Medulla oblongata (tissue), 1 donor: ENCODE measurements at regions not wholly inside any gene's neighbourhood (a gene's known extent, or its start where the extent isn't known, plus 50 kb on each side); places are given as distances from the start of the nearest gene placed in this dataset.
"Not testable (repeated sequence)": the region's sequence is repeated elsewhere in the genome, so short reads cannot be mapped to it uniquely, and the experiment has no call there.

Experiments
- DNase-seq: peaks from one replicate; pipeline ENCODE4 v3.0.0-alpha.2; 2015; ENCODE audit errors: extremely low spot score

DNA sequence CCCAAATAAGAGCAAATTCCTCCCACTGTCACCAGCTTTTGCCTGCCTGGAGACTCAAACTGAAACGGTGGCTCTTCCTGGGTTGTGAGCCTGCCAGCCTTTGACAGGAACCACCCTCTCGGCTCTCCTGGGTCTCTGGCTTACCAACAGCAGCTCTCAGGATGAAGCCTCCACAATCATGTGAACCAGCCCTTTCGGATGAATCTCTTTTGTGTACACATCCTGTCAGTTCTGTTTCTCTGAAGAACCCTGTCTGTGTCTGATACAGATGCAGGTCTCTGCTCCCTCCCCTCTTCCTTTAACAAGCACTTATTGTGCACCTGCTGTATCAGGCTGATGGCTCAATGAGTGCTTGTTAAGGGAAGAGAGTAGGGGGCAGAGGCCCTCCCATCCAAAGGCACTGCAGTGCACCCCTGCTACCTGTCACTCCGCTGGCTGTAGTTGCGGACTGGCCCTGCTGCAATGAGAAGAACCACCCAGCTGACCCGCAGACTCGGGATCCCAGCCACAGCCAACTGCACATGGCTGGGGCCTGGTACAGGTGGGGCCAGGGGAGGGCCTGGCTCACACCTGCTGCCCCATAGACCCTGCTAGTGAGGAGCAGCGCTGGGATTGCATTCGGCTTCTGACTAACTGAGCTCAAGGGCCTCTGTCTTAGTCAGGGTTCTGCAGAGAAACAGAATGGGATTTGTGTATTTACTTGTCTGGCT is 120.1 kb upstream of the PMEPA1 start:
- no peak for DNase-seq

DNA sequence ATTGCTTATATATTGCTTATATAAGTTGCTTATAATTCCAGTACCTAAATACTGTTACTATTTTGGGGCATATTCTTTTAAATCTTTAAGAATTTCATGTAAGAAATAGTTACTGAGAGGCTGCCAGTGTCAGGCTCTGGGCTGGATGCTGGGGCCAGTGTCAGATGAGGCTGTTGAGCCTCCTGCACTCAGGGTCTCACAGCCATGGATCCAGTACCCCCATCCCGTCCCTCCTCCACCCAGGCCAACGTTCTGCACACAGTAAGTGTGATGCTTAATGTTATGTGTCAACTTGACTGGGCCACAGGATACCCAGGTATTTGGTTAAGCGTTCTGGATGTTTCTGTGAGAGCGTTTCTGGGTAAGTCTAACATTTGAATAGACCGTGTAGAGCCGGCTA is 119.5 kb upstream of the PMEPA1 start:
- DNase-seq = no peak

DNA sequence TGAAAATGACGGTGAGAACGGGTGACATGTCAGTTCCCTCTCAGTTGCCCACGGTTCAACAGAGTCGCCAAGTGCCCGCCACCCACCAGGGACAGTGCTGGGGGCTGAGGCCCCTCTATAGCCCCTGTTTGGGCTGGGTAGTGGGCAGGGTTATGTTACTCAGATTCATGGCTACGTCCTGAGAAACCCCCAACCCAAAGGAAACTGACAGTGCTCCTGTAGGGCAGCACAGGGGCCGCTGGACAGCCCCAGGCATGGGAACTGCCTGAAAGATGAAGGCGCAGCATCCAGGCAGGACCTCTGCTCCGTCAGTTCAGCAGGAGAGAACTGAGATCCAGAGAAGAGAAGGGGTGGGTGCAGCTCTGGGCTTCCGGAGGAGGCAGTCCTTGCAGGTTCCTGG is 118.9 kb upstream of the PMEPA1 start:
- no peak for DNase-seq

DNA sequence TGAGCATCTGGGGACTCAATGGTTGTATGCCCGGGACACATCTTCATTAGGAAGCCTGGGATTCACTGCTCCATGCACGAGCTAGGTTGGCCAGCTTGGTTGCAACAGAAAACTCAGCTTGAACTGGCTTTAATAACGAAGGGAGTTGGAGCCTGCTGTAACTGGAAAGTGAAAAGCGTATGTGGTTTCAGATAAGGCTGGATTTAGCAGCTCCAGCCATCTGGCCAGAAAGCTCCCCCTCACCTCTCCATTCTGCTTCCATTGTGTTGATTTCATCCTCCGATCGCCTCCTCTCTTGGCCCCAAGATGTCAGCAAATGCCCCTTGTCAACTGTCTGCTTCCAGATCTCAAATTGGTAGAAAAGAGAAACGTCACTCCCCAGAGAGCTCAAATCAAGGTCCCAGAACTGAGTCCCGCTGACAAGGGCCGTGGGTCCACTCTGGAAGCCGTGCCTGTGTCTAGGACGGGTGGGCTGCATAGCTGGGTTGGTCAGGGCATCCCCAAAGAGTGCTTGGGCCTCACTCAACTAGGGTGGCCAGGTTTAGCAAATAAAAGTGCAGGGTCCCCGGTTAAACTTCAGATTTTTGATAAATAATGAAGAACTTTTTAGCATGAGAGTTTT is 117.0 kb upstream of the PMEPA1 start:
- no peak for DNase-seq

DNA sequence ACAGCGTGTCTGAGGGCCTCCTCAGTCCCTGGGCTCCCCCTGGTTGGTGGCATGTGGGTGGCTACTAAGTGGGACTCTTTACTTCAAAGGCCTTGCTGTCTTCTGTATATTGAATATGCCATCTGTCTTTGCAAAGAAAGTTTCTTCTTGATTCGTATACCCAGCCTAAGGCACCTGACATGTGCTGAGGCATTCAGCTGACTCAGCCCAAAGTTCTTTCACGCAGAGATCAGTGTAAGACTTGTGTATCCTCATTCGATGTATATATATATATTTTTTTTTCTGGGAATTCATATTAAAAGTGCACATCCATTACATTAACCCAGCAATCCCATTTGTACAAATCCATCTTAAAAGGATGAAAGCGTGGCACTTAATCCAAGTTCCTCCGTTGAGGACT is 115.1 kb upstream of the PMEPA1 start:
- DNase-seq = no peak

DNA sequence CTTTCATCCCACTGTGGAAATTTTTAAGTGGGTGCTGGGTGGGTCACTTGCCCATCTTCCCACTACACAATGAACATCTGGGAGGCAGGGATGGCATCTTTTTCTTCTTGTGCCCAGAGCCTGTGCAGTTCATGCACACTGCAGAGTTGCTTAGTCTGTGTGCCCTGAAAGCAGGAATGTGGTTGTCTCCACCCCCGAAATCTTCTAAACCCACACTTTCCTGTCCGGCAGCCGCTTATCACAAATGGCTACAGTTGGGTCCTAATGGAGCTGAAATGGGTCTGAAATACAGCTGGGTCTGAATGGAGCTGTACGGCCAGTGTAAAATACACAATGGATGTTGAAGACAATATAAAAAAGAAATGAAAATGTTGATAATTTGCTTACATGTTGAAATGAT is 112.1 kb upstream of the PMEPA1 start:
- DNase-seq = no peak

DNA sequence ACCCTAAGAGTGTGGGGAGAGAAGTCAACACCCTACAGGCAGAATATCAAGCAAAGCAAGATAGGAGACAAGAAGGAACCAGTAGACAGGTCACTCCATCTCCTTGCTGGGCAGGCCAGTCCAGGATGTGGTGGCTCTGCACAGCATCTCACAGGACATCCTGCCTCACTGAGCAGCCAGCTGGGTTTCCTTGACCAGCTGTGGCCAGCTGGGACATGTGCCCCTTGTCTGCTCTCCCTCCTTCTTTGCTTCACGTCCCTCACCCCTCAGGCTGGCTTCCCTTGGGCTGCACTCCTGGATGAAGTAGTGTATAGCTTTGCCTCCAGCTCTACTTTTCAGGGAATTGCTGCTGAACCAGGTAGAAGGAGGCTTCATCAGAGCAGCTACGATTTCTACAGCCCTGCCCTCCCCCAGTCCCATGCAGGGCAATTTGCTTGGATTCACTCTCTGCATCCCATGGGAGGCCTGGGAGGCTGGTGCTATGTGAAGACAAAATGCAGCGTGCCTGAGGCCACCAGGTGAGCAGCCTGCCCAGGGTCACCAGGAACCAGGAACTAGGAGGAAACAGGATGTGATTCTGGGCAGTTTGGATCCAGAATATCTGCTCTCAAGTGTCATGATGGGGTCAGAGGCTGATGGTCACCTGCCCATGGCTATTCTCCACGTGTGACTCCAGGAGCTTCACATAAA is 110.0 kb upstream of the PMEPA1 start:
- no peak for DNase-seq

DNA sequence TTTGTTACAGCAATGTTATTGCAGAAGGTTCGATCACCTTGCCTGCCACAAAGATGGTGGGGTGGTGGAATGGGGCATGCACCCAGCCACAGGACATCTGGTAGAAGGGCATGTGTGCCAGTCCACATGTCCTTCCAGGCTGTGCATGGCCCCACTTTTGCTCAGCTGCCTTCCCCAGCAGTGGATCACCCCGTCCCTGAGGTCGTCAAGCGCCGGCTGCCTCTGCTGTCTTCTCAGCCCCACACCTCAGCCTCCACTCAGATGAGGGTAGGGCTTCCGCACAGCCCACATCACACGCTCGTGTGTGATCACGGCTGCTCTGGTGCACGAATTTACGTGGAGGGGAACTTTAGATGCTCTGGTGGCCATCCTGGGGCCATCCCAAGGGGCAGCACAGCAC is 109.5 kb upstream of the PMEPA1 start:
- DNase-seq = no peak

DNA sequence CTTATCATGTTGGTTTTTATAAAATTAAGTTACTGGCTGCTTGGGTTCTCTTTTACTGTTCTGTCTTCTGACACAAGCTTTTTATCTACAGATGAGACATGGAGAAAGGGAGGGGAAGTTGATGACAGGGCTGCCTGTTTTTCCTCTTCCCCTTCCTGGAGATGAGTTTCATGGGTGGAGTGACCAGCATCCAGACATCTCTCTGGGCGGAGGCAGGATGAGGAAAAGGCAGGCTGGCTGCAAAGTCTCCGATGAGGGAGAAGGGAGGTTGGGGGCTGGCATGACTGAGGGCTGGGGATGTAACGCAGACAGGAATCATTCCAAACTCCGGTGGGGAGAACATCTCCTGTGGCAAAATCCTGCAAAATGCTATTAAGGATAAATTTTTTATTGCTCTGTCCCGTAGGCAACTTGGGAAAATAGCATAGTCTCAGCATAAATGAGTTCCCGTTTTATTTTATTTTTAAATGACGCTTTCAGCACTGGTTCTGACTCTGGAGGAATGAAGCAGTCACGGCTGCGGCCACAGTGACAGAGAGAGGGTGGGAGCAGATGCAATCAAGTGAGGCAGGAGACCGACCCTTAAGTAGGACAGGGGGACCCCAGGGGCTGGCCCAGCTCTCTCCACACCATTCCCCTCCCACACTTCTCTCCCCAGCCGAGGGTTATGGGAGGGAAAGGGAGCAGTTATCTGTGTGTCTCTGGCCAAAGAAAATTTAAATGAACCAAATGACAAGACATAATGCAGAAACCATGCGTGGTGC is 108.8 kb upstream of the PMEPA1 start:
- no peak for DNase-seq

DNA sequence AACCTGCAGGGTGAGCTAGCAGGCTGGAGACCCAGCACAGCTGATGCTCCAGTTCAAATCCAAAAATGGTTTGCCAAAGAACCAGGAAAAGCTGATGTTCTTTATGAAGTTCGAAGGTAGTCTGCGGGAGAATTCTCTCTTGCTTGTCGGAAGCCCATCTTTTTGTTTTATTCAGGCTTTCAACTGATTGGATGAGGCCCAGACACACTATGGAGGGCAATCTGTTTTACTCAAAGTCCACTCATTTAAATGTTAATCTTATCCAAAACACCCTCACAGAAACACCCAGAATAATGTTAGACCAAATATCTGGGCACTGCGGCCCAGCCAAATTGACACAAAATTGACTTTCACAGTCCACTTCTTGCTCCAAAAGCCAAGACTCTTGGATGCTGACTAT is 105.6 kb upstream of the PMEPA1 start:
- DNase-seq = no peak

DNA sequence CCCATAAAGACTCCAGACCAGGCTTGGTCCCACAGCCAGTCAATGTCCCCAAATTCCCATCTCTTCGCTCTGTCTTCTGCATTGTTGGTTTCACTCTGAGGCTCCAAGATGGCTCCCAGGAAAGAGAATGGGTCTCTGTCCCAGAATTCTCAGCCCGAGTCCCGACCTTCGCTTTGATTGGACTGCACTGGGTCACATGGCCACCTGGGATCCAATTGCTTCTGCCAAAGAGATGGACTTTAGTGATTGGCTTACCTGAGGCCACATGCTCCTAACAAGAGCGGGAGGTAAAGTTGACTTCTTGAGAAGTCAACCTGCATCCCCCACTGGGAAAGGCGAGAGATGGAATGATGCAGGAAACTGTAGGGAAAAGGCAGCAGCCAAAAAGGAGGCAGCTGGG is 104.7 kb upstream of the PMEPA1 start:
- DNase-seq = no peak

DNA sequence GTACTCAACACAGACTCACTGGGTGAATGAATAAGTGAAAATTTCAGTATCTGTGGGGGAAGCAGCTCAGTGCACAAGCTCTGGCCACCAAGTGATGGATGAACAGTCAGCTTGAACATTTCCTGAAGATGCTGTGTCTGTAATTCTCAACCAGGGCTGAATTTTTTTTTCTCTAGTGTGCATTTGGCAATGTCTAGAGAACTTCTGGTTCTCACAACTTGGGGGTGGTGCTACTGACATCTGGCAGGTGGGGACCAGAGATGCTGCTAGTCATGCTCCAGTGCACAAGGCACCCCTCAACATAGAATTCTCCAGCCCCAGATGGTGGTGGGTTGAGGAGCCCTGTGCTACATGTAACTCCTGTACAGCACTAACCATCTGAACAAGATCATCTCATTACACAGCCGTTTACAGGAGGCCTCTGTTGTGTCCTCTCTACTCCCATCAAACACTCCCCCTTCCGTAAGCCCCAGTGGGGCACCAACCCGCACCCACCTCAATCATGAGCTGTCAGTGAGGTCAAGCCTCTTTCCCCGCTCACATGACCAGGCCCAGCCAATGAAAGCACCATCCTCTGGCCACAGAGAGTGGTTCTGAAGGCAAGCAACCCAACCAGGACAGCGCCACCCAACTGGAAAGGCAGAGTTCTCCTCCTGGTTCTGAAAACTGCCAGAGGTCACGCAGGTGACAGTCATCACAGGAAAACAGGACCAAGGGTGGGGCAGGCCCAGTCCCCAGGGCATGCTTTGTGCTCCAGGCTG is 103.9 kb upstream of the PMEPA1 start:
- DNase-seq = no peak

DNA sequence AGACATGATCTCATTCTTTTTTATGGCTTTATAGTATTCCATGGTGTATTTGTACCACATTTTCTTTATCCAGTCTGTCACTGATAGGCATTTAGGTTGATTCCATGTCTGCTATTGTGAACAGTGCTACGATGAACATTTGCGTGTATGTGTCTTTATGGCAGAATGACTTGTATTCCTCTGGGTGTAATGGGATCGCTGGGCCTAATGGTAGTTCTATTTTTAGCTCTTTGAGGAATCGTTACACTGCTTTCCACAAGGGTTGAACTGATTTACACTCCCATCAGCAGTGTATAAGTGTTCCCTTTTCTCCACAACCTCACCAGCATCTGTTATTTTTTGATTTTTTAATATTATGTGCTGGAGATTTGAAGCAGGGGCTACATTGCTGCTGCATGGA is 102.8 kb upstream of the PMEPA1 start:
- not testable (repeated sequence) for DNase-seq

DNA sequence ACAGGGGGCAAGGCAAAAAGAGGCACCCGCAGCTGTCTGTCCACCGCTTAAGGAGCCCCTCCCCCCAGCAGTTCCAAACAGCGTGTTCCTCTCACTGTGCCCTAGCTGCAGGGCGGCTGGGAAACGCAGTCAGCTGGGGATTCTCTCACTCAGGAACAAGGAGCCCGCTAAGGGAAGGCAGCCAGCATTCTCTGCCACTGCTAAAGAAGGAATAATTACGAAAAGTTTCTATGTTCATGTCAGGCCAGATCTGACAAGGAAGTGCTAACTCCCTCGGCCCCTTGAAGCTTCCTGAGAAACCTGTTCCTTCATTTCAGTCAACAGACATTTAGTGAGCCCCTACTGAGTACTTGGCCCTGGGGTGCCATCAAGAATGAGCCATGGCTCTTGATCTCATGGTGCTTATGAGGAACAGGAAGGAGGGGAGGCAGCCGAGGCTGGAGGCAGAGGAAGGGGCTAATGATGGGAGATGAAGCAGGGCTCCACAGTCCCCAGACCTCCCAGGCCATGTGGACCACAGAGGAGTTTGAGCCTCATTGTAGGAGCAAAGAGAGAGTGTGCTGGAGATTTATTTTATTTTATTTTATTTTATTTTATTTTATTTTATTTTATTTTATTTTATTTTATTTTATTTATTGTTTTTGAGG is 101.7 kb upstream of the PMEPA1 start:
- peak; percentile 14 for DNase-seq

DNA sequence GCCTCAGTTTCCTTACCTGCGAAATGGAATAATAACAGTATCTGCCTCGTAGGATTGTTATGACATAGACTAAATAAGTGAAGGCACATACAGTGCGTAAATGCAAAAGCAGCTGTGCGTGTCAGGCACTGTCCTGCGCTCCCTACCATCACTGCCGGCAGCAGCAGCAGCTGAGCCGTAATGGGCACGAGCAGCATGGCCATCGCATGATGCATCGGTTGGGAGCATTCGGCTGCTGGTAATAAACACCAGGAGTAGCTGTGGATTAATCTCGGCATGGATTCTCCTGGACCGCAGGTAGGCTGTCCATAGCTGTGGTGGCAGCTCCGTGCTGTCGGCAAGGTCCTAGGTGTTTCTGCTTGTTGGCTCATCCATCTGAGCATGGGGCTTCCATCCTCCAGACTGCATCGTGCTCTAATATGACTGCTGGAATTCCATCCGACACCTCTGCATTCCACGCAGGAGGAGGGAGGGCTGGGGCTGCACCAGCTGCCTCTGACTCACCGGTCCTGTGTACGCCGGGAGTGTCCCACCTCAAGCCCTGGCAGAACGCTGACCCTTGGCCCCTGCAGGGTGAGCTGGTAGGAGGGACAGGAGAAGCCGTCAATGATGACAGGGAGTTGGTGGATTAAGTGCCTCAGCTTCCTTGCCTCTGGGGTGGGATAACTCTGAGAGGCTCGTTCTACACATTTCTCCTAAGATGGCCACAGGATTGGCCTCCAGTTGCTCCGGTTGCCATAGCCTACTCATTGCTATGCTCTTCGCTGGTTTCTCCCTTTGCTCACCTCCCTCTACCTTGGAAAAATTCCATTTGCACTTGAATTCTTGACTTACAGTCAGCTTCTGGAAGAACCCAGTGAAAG is 100.9 kb upstream of the PMEPA1 start:
- DNase-seq = no peak

DNA sequence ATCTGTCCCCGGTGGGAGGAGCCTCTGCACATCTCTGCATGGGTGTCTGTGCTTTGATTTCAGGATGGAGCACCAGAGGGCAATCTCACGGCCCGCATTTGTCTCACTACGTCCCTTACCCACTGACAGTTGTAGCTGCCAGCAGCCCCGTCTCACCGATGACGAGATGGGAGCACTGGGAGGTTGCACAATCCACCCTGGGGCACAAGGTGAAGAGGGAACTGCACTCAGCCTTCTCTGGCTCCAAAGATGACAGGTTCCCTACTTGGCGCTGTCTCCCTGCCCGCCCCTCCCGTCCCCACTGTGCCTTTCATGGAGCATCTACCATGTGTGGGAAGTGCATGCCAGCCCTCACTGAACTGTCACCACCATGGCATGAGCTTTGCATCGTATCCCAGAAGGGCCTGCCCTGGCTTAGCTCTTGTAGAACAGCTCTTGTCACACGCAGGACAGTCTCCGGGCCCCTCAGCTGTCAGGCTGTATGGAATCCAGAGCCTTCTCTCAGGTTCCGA is 99.9 kb upstream of the PMEPA1 start:
- no peak for DNase-seq

DNA sequence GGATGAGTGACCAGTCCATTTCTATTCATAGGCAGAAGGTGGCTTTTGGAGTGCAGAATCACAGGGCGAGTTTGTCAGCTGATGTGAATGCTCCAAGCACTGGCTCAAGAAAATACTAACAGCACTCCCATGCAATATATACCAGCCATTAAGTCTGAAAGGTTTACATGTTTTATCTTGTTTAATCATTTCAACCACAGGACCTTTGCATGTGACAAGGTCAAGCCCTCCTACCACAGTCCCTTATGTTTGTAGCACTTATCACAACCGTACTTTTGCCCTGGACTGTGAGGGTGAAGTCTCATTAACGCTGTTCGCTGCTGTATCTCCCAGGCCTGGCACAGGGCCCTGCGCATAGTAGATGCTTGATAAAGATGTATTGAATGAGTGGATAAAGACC is 99.3 kb upstream of the PMEPA1 start:
- no peak for DNase-seq

DNA sequence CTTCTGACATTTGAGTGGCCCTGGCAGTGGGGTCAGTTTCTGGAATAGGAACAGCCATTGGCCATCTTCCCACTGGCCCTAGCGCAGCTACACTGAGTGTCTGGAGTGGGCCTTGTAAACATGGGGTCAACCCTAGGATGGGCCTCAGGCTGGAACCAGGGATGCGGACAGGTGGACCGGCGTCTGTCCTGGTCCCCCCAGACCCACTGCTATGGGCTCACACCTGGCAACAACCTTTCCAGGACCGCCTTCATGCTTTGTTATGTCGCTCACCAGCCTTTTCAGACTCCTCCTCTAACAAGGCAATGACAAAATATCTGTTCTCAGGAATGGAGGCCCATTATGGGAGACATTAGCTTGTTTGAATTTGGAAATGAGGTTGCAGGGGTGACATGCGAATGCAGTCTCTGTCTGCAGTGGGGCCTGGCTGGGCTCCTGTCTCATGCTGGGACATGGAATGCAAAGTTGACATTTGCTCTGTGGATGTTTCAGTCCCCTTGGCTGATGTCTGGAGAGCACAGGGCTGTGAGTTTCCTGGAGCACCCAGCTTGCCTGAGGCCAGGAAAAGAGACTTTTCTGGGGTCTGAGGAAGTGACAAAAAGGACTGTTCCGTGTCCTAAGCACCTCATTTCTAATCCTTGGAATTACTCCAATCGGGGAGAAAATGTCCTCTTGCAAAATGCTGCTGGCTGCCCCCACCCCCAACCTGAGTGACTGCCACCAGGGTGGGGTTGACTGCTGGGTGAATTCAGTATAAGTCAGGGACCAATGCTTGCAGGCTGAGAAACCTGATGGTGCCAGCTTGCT is 98.7 kb upstream of the PMEPA1 start:
- DNase-seq = no peak
